ENCODE measurements at regions not wholly inside any gene's neighbourhood (a gene's known extent, or its start where the extent isn't known, plus 50 kb on each side); places are given as distances from the start of the nearest gene placed in this dataset.
"Not testable (repeated sequence)": the region's sequence is repeated elsewhere in the genome, so short reads cannot be mapped to it uniquely, and the experiment has no call there.

DNA sequence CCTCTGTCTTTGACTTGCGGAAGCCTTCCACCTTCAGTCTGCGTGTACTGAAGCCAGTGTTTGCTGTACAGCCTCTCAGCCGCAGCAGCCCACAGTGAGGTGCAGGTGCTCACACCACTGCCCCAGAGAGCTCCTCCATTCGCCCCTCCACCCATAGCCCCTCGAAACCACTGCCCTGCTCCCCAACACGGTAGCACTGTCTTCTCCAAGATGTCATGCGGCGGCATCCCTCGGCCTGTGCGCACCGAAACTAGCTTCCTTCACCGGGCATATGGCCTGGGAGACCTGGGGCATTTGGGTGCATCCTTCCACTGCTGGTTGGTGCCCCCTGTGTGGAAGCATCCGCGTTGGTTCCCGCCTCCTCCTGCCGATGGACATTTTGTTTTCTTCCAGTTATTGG, 86.8 kb upstream of the LPCAT1 start:
- DNase-seq (ENCODE audit: low read depth); H3K36me3 ChIP-seq (ENCODE audit: control insufficient read depth, insufficient read depth, low read length); H3K4me3 ChIP-seq (ENCODE audit: low read depth, low read length); H3K27me3 ChIP-seq (ENCODE audit: control insufficient read depth, insufficient read depth, low read length): not testable (repeated sequence)

DNA sequence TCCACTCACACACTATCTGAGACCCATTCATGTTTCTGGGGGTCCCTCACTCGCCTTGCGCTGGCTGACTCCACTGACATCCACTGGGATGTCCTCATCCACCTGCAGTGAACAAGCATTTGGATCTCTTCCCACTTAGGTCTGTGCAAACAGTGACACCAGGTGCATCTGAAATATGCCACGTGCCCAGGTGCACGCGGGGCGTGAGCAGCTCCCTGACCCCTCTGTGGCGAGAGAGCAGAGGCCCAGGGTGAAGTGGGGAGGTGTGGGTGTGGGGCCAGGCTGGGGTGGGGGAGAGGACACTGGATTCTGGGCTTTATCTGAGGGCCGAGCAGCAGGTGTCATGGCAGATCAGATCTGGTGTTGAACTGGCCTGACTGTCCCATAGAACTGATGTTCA, 85.4 kb upstream of the LPCAT1 start:
- not testable (repeated sequence) for H3K36me3 ChIP-seq (ENCODE audit: control insufficient read depth, insufficient read depth, low read length); H3K4me3 ChIP-seq (ENCODE audit: low read depth, low read length); H3K27me3 ChIP-seq (ENCODE audit: control insufficient read depth, insufficient read depth, low read length); DNase-seq (ENCODE audit: low read depth)

DNA sequence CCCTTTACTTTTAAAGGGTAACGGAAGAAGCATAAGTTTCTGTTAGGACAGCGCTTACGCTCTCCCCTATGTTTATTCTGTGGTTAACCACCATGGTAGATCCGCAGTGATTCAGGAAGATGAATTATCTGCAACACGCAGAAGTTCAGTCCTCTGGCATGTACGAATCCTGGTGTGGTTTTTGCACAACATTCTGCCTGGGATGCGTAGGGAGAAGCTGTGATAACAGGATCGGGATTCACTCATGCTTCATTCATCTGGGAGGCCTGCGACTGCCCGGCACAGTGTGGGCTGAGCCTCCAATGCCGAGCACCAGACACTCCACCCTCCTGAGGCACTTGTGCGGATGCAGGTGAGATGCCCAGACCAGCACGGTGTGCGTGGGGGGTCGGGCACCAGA, 84.6 kb upstream of the LPCAT1 start:
- peak; percentile 32 for DNase-seq (ENCODE audit: low read depth)
- H3K4me3 ChIP-seq (ENCODE audit: low read depth, low read length); H3K36me3 ChIP-seq (ENCODE audit: control insufficient read depth, insufficient read depth, low read length): not testable (repeated sequence)

DNA sequence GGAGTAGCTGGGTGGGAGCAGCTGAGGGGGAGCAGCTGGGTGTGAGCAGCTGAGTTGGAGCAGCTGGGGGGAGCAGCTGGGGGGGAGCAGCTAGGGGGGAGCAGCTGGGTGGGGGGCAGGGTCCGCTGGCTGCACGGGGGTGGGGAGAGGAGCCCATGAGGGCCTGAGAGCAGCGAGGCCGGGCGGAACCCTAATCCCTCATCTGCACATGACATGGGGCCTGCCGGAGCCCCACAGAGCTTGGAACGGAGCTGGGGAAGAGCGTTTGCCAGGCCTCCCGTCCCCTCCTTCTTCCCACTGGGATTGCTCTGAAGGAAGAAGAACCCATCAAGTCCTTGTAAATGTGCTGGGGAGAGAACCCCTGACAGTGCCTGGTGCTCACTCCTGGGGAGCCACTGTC, 83.2 kb upstream of the LPCAT1 start:
- not testable (repeated sequence) for H3K27me3 ChIP-seq (ENCODE audit: control insufficient read depth, insufficient read depth, low read length); H3K36me3 ChIP-seq (ENCODE audit: control insufficient read depth, insufficient read depth, low read length); DNase-seq (ENCODE audit: low read depth); H3K4me3 ChIP-seq (ENCODE audit: low read depth, low read length)

More for the DNA sequence above, 84.6 kb upstream of the LPCAT1 start:
- H3K27me3 ChIP-seq (ENCODE audit: control insufficient read depth, insufficient read depth, low read length), result not testable (repeated sequence)

DNA sequence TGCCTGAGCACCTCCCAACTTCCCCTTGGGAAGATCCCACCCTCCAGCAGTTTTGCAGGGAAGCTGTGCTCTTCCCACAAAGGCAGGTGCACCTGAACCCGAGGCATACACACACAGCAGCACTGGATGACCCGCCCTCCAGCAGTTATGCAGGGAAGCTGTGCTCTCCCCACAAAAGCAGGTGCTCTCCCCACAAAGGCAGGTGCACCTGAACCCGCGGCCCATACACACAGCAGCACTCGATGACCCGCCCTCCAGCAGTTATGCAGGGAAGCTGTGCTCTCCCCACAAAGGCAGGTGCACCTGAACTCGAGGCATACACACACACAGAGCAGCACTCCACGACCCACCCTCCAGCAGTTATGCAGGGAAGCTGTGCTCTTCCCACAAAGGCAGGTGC, 80.2 kb upstream of the LPCAT1 start:
- DNase-seq (ENCODE audit: low read depth); H3K36me3 ChIP-seq (ENCODE audit: control insufficient read depth, insufficient read depth, low read length); H3K27me3 ChIP-seq (ENCODE audit: control insufficient read depth, insufficient read depth, low read length); H3K4me3 ChIP-seq (ENCODE audit: low read depth, low read length): not testable (repeated sequence)

DNA sequence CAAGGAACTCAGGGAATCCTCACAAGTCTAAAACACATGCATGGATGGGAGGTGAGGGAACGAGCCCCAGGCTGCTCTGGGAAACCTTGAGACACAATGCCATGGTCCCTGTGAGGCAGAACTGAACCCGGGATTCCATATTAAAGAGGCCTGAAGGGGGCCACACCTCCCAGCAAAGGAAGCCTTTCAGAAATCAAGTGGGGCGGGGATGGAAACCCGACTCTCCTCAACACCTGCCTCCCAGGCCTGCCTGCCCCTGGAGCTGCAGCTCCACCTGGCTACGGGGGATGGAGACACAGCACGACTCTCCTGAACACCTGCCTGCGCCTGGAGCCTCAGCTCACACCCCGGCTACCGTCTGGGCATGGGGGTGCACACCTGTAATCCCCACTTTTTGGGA, 77.8 kb upstream of the LPCAT1 start:
- not testable (repeated sequence) for H3K4me3 ChIP-seq (ENCODE audit: low read depth, low read length); H3K36me3 ChIP-seq (ENCODE audit: control insufficient read depth, insufficient read depth, low read length); DNase-seq (ENCODE audit: low read depth); H3K27me3 ChIP-seq (ENCODE audit: control insufficient read depth, insufficient read depth, low read length)

DNA sequence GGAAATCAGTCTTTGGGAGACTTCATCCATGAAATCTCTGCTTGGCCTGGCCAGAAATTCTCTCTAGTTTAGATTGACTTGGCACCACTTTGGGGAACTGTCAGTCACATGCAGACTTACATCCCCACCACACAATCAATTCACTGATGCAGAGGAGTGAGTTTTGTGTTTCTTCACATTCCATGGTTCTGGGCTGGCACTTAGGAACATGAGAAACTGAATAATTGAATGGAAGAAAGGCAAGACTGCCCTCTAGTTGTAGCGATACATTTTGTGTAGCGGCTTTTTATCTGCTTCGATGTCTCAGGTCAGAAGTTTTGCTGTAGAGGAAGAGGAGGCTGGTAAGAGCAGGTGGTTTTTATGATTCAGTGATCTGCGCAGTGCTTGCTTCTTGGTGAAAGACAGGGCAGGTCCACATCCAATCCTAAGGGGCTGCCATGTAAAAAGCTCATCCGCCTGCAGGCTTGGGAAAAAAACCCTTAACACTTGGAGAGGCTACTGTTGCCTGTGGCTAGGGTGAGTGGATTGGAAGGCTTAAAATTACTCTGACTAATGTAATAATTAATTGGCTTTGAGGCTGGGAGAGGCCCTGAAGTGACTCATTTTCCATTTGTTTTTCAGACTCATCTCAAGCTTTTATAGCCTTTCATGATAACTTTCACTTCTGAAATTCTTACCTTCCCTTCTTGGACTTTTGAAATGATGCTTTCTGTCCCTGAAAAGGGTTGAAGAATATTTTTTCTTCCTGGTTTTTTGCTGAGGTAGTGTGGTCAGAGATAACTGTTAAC, 75.4 kb upstream of the LPCAT1 start:
- not testable (repeated sequence) for H3K27me3 ChIP-seq (ENCODE audit: control insufficient read depth, insufficient read depth, low read length); H3K36me3 ChIP-seq (ENCODE audit: control insufficient read depth, insufficient read depth, low read length); H3K4me3 ChIP-seq (ENCODE audit: low read depth, low read length)
- peak; percentile 19 for DNase-seq (ENCODE audit: low read depth)
- TF ChIP-seq, protein P1, sequence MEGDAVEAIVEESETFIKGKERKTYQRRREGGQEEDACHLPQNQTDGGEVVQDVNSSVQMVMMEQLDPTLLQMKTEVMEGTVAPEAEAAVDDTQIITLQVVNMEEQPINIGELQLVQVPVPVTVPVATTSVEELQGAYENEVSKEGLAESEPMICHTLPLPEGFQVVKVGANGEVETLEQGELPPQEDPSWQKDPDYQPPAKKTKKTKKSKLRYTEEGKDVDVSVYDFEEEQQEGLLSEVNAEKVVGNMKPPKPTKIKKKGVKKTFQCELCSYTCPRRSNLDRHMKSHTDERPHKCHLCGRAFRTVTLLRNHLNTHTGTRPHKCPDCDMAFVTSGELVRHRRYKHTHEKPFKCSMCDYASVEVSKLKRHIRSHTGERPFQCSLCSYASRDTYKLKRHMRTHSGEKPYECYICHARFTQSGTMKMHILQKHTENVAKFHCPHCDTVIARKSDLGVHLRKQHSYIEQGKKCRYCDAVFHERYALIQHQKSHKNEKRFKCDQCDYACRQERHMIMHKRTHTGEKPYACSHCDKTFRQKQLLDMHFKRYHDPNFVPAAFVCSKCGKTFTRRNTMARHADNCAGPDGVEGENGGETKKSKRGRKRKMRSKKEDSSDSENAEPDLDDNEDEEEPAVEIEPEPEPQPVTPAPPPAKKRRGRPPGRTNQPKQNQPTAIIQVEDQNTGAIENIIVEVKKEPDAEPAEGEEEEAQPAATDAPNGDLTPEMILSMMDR (IDR thresholded peaks at IDR 0.05; ENCODE audit: insufficient read depth, low read length, poor library complexity, severe bottlenecking), result peak; percentile 24

DNA sequence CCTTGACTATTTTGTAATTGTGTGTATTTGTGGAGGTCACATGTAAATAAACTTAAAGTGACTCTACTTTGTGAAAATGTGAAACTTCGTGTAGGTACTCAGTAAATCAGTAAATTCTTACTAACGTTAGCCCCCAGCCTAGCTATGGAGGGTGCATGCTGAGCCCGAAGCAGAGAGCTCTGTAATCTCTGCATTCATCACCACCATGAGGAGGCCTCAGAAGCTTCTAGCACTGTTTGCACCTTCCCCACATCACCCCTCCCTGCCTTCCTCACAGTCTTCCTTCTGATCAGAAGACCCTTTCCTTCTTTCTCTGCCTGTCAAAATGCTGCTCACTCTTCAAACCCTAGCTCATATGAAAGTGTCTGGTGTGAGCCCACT, 73.3 kb upstream of the LPCAT1 start:
- H3K36me3 ChIP-seq (ENCODE audit: control insufficient read depth, insufficient read depth, low read length); DNase-seq (ENCODE audit: low read depth); H3K27me3 ChIP-seq (ENCODE audit: control insufficient read depth, insufficient read depth, low read length): not testable (repeated sequence)
- H3K4me3 ChIP-seq (ENCODE audit: low read depth, low read length), result peak overlapping the region; percentile 2

DNA sequence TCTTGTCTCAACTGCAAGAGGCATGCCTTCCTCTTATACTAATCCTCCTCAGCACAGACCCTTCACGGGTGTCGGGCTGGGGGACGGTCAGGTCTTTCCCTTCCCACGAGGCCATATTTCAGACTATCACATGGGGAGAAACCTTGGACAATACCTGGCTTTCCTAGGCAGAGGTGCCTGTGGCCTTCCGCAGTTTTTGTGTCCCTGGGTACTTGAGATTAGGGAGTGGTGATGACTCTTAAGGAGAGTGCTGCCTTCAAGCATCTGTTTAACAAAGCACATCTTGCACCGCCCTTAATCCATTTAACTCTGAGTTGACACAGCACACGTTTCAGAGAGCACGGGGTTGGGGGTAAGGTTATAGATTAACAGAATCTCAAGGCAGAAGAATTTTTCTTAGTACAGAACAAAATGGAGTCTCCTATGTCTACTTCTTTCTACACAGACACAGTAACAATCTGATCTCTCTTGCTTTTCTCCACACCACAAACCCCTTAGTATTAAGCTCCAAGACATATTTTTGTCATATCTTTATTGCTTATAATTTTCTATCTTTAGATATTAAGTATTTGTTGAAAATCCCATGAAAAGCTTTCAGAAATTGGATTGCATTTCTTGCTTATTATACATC, 72.8 kb upstream of the LPCAT1 start:
- not testable (repeated sequence) for H3K4me3 ChIP-seq (ENCODE audit: low read depth, low read length); DNase-seq (ENCODE audit: low read depth)

DNA sequence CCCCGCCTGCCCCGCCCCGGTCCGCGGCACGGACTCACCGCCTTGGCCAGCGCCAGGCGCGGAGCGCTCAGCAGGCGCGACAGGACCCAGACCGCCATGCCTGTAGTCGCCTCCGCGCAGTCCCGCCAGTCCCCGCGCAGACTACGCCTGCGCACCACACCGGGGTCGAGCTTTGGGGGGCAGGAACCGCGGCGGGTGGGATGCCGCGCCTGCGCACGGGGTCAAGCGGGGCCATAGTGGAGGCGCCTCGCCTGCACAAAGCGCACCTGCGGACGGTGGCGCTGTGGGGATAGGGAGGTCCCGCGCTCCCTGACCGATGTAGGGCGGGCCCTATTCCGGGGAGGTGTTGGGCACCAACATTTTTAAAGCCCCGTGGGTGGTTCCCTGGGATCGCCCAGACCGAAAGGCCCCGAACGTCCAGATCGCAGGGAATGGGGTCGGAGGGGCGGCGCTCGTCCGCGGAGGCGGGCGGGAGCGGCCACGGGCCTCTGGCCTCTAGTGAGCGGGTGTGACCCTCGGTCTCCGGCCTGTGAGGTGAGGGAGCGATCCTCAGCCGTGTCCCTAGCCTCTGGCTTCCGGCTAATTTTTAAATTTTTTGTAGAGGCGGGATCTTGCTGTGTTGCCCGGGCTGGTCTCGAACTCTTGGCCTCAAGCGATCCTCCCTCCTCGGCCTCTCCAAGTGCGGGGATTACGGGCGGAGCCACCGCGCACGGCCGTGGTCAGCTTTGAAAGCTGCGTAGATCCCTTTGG, 70.8 kb upstream of the LPCAT1 start:
- Histone ChIP-seq H3K36me3 (ENCODE audit: control insufficient read depth, insufficient read depth, low read length) (no peaks in the 10 kb centered on the region), H3K4me3 (ENCODE audit: low read depth, low read length) (peak overlapping the region; percentile 65), H3K27me3 (ENCODE audit: control insufficient read depth, insufficient read depth, low read length) (no peaks in the 10 kb centered on the region)
- DNase-seq (ENCODE audit: low read depth), result peak; percentile 21
- TF ChIP-seq, protein P1 (IDR thresholded peaks at IDR 0.05; ENCODE audit: insufficient read depth, low read length, poor library complexity, severe bottlenecking), result peak; percentile 56

More for the DNA sequence above, 72.8 kb upstream of the LPCAT1 start:
- not testable (repeated sequence) for H3K36me3 ChIP-seq (ENCODE audit: control insufficient read depth, insufficient read depth, low read length); H3K27me3 ChIP-seq (ENCODE audit: control insufficient read depth, insufficient read depth, low read length)

Data from kidney epithelial cell (primary cell).